ENCODE measurements at regions not wholly inside any gene's neighbourhood (a gene's known extent, or its start where the extent isn't known, plus 50 kb on each side); places are given as distances from the start of the nearest gene placed in this dataset.

- TF ChIP-seq CTCF (IDR thresholded peaks at IDR 0.05; ENCODE audit: borderline replicate concordance, control extremely low read depth, extremely low read depth, insufficient read depth, missing control alignments), result no peak
- in situ Hi-C loops (cut with MboI; ENCODE audit: low sequenced_read_pairs, unreplicated experiment), result no loop called here
- DNase-seq (ENCODE audit: low spot score), result no peak
Measured at GRCh38 chr2:187165936-187166610, 282.0 kb downstream of the CALCRL start.

GRCh38 chr2:187158452-187158851, 289.6 kb downstream of the CALCRL start:
- in situ Hi-C loops (cut with MboI; ENCODE audit: low sequenced_read_pairs, unreplicated experiment), result no loop called here

GRCh38 chr2:187157046-187157445, 291.0 kb downstream of the CALCRL start:
- TF ChIP-seq CTCF (IDR thresholded peaks at IDR 0.05; ENCODE audit: borderline replicate concordance, control extremely low read depth, extremely low read depth, insufficient read depth, missing control alignments), result no peak
- in situ Hi-C loops (cut with MboI; ENCODE audit: low sequenced_read_pairs, unreplicated experiment), result no loop called here
- no peak for DNase-seq (ENCODE audit: low spot score)

More at GRCh38 chr2:187158452-187158851, 289.6 kb downstream of the CALCRL start:
- TF ChIP-seq CTCF (IDR thresholded peaks at IDR 0.05; ENCODE audit: borderline replicate concordance, control extremely low read depth, extremely low read depth, insufficient read depth, missing control alignments), result no peak
- no peak for DNase-seq (ENCODE audit: low spot score)

GRCh38 chr2:187155476-187155875, 292.6 kb downstream of the CALCRL start:
- no peak for TF ChIP-seq CTCF (IDR thresholded peaks at IDR 0.05; ENCODE audit: borderline replicate concordance, control extremely low read depth, extremely low read depth, insufficient read depth, missing control alignments)
- DNase-seq (ENCODE audit: low spot score), result no peak
- in situ Hi-C loops (cut with MboI; ENCODE audit: low sequenced_read_pairs, unreplicated experiment), result no loop called here

GRCh38 chr2:187150670-187151069, 297.4 kb downstream of the CALCRL start:
- TF ChIP-seq CTCF (IDR thresholded peaks at IDR 0.05; ENCODE audit: borderline replicate concordance, control extremely low read depth, extremely low read depth, insufficient read depth, missing control alignments), result no peak
- in situ Hi-C loops (cut with MboI; ENCODE audit: low sequenced_read_pairs, unreplicated experiment), result no loop called here
- DNase-seq (ENCODE audit: low spot score), result no peak

- in situ Hi-C loops (cut with MboI; ENCODE audit: low sequenced_read_pairs, unreplicated experiment), result loop anchor here (25.0 kb wide), 1 partner anchor 289 kb away; the partner anchor contains the start of gene CALCRL
- DNase-seq (ENCODE audit: low spot score), result no peak
- TF ChIP-seq CTCF (IDR thresholded peaks at IDR 0.05; ENCODE audit: borderline replicate concordance, control extremely low read depth, extremely low read depth, insufficient read depth, missing control alignments), result no peak
Measured at GRCh38 chr2:187148059-187148714, 299.2 kb upstream of the ZSWIM2 start.

Measured in GM13976 (cell line).